Nucleus accumbens (tissue), 56 donors: ENCODE measurements at regions not wholly inside any gene's neighbourhood (a gene's known extent, or its start where the extent isn't known, plus 50 kb on each side); places are given as distances from the start of the nearest gene placed in this dataset.
"Not testable (repeated sequence)": the region's sequence is repeated elsewhere in the genome, so short reads cannot be mapped to it uniquely, and the experiment has no call there.

Experiments used
- DNase-seq, 56 donors: peaks; one replicate each; lab custom pipeline; 2025; lab: John Stamatoyannopoulos, UW

- DNase-seq, result no peak
Measured at GRCh38 chr7:106354822-106355221, 70.0 kb upstream of the NAMPT start.

DNA sequence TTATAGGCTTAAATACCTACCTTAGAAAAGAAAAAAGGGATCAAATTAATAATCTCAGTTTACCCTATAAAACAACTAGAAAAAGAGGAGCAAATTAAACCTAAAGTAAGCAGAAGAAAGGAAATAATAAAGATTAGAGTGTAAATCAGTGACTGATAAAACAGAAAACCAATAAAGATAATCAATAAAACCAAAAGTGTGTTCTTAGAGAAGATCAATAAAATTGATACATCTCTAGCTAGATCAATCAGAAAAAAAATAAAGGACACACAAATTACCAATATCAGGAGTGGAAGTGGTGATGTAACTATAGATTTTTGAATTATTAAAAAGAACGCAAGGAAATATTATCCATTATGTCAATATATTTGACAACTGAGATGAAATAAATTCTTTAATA, 69.2 kb upstream of the NAMPT start:
- DNase-seq, result no peak

DNA sequence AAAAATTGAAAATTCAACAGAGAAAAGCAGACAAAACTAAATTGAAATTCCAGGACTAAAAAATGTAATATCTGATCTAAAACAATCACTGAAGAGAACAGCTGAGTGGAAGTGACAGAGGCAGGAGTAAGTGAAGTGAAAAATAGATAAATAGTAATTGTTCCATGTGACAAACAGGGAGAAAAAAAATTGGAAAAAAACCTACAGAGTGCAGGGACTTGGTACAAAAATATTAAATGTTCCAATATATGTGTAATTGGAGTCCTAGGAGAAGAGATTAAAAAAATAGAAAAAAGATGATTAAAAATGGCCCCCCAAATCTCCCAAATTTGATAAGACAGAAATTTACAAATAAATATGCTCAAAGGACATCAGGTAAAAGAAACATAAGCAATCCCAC, 63.4 kb upstream of the NAMPT start:
- DNase-seq, result no peak

- DNase-seq, result no peak
Measured at GRCh38 chr7:106347229-106347833, 62.5 kb upstream of the NAMPT start.

GRCh38 chr7:106346678-106347217, 62.0 kb upstream of the NAMPT start:
- DNase-seq, result no peak

- no peak for DNase-seq
Measured at GRCh38 chr7:106346167-106346677, 61.4 kb upstream of the NAMPT start.

DNA sequence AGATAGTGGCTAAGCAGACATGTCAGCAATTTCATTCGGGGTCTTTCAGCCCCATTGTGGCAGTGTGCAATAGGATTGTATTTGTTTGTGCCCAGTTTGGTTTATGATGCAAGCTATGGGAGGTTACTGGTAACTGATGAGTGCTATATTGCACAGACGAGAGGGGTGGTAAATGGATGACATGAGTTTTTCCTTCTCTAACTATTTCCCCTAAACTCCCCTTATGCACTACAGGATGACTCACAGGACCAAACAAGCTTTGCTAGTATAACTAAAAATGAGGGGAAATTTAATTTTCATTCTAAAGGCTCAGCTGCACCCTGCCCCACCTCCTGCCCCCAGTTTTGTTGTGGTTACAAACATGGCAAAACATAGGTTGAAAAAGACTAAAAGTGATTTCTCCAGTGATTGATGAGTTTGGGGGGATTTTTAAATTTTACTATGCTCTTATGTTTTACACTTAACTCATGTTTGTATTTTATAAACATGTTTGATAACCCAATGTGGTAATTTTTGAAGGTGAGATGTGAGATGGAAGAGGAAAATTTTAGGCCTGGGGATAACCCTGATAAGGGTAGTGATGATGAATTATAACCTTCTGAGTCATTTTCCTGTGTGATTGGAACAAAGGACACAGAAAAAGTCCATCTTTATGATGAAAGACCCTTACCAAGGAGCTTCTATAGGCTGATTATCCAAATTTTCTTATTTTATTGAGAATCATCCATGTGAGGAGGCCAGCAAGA, 60.8 kb upstream of the NAMPT start:
- DNase-seq, result no peak

DNA sequence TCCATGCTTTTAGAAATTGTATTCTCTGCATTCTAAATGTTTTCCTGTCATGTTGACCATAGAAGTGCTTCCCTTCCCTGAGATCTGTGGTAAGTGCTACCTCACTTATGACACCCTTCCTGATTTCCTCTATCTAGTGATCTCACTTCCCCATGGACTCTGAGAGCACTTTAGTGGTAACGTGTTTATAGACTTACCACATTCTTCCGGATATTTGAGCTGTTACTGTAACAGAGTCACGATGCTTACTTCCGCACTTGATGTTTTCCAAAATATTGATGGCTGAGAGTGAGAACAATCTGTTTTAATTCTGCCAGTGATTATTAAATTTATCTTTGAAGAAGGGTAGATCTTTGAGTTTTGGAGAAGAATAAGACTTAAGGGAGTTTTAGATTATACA, 60.1 kb upstream of the NAMPT start:
- DNase-seq, result no peak

- DNase-seq, result no peak
Measured at GRCh38 chr7:106344211-106344610, 59.4 kb upstream of the NAMPT start.

DNA sequence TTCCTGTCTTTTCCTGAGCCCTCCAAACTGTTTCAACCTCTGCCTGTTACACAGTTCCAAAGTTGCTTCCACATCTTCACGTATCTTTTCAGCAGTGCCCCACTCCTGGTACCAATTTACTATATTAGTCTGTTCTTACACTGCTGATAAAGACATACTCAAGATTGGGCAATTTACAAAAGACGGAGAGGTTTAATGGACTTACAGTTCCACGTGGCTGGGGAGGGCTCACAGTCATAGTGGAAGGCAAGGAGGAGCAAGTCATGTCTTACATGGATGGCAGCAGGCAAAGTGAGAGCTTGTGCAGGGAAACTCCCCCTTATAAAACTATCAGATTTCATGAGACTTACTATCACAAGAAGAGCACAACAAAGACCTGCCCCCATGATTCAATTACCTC, 57.3 kb upstream of the NAMPT start:
- DNase-seq, result not testable (repeated sequence)

DNA sequence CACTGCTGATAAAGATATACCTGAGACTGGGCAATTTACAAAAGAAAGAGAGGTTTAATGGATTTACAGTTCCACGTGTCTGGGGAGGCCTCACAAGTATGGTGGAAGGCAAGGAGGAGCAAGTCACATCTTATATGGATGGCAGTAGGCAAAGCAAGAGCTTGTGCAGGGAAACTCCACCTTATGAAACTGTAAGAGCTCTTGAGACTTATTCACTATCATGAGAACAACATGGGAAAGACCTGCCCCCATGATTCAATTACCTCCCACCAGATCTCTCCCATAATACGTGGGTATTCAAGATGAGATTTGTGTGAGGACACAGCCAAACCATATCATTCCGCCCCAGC, 55.4 kb upstream of the NAMPT start:
- DNase-seq, result not testable (repeated sequence)

- no peak for DNase-seq
Measured at GRCh38 chr7:106339513-106340246, 54.9 kb upstream of the NAMPT start.

DNA sequence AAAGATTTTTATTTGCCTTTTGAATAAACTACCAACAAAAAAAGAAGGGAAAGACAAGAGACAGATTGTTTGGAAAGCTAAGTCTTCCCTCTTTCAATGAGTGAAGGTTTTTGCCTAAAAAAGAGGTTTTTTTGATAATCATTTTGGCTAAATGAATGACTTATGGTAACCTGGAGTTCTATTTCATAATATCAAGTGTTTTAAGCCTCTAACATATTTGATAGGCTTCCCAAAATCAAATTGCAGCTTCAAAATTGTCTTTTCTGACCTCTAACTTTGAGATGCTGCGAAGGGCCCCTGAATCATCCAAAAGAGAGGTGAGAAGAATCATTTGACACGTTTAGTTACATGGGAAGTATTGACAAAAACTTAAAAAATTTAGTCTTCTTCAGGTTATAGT, 53.0 kb upstream of the NAMPT start:
- DNase-seq, result no peak

- no peak for DNase-seq
Measured at GRCh38 chr7:106335814-106336213, 51.0 kb upstream of the NAMPT start.
